ENCODE measurements at regions not wholly inside any gene's neighbourhood (a gene's known extent, or its start where the extent isn't known, plus 50 kb on each side); places are given as distances from the start of the nearest gene placed in this dataset.
A peak's percentile ranks its signal among the peaks of the same experiment; 100 is the strongest.

GRCh38 chr9:115230924-115231515 lies 113.1 kb upstream of the TNC start:
- Histone ChIP-seq H2AK5ac (ENCODE audit: low read length) (no peak overlapping the region), H3K4ac (ENCODE audit: low read depth, low read length) (peak overlapping the region; percentile 79), H3K4me1 (ENCODE audit: control insufficient read depth, low read depth, low read length) (no peaks in the 10 kb centered on the region), H3K36me3 (ENCODE audit: control insufficient read depth, insufficient read depth, low read length) (no peaks in the 10 kb centered on the region), H4K8ac (ENCODE audit: low read depth, low read length) (no peak overlapping the region), H4K5ac (ENCODE audit: low read length) (no peak overlapping the region), H3K79me1 (ENCODE audit: low read length) (no peaks in the 10 kb centered on the region), H3K27me3 (ENCODE audit: insufficient read depth, low read length, poor library complexity) (no peaks in the 10 kb centered on the region), H3K56ac (ENCODE audit: low read length) (peak overlapping the region; percentile 44), H3K23ac (ENCODE audit: low read length) (no peak overlapping the region), H3K18ac (ENCODE audit: low read length) (peak overlapping the region; percentile 51), H2BK5ac (ENCODE audit: low read length) (no peak overlapping the region), H2BK120ac (ENCODE audit: low read depth, low read length) (no peak overlapping the region), H3K4me3 (ENCODE audit: low read length) (no peak overlapping the region), H3K4me2 (ENCODE audit: low read length) (no peak overlapping the region), H2BK15ac (replicated peaks; ENCODE audit: low read depth) (no peak overlapping the region), H3K27ac (ENCODE audit: low read depth, low read length) (no peak overlapping the region), H3K79me2 (ENCODE audit: control insufficient read depth, insufficient read depth, low read length) (no peaks in the 10 kb centered on the region), H3K9ac (ENCODE audit: low read length) (no peak overlapping the region)
- WGBS (ENCODE audit: extremely low coverage, insufficient coverage, low lambda C conversion rate): no CpG with 5 or more reads among the region's 3 CpGs
- no peak for DNase-seq

- Histone ChIP-seq H3K27me3 (ENCODE audit: insufficient read depth, low read length, poor library complexity) (no peaks in the 10 kb centered on the region), H3K4me3 (ENCODE audit: low read length) (no peak overlapping the region), H3K18ac (ENCODE audit: low read length) (no peak overlapping the region), H4K5ac (ENCODE audit: low read length) (no peak overlapping the region), H2BK15ac (replicated peaks; ENCODE audit: low read depth) (no peak overlapping the region), H3K36me3 (ENCODE audit: control insufficient read depth, insufficient read depth, low read length) (no peaks in the 10 kb centered on the region), H3K4me1 (ENCODE audit: control insufficient read depth, low read depth, low read length) (no peaks in the 10 kb centered on the region), H2AK5ac (ENCODE audit: low read length) (no peak overlapping the region), H3K79me1 (ENCODE audit: low read length) (no peaks in the 10 kb centered on the region), H3K23ac (ENCODE audit: low read length) (no peak overlapping the region), H2BK5ac (ENCODE audit: low read length) (no peak overlapping the region), H3K27ac (ENCODE audit: low read depth, low read length) (no peak overlapping the region), H3K56ac (ENCODE audit: low read length) (no peak overlapping the region), H3K4ac (ENCODE audit: low read depth, low read length) (no peak overlapping the region), H3K4me2 (ENCODE audit: low read length) (no peak overlapping the region), H2BK120ac (ENCODE audit: low read depth, low read length) (no peak overlapping the region), H3K79me2 (ENCODE audit: control insufficient read depth, insufficient read depth, low read length) (no peaks in the 10 kb centered on the region), H3K9ac (ENCODE audit: low read length) (no peak overlapping the region), H4K8ac (ENCODE audit: low read depth, low read length) (no peak overlapping the region)
- DNase-seq: no peak
These were observed 114.3 kb upstream of the TNC start for GRCh38 chr9:115232181-115232774.

- no peaks in the 10 kb centered on the region for H3K79me1 ChIP-seq (ENCODE audit: low read length)
- no peaks in the 10 kb centered on the region for H3K27me3 ChIP-seq (ENCODE audit: insufficient read depth, low read length, poor library complexity)
- WGBS (ENCODE audit: extremely low coverage, insufficient coverage, low lambda C conversion rate): no CpG with 5 or more reads among the region's 2 CpGs
- H2AK5ac ChIP-seq (ENCODE audit: low read length): no peak overlapping the region
- H3K4me1 ChIP-seq (ENCODE audit: control insufficient read depth, low read depth, low read length): no peaks in the 10 kb centered on the region
- H3K4me3 ChIP-seq (ENCODE audit: low read length): no peak overlapping the region
- no peak overlapping the region for H4K8ac ChIP-seq (ENCODE audit: low read depth, low read length)
- DNase-seq: no peak
- H2BK120ac ChIP-seq (ENCODE audit: low read depth, low read length): no peak overlapping the region
- no peaks in the 10 kb centered on the region for H3K36me3 ChIP-seq (ENCODE audit: control insufficient read depth, insufficient read depth, low read length)
- H3K79me2 ChIP-seq (ENCODE audit: control insufficient read depth, insufficient read depth, low read length): no peaks in the 10 kb centered on the region
- peak overlapping the region; percentile 71 for H3K18ac ChIP-seq (ENCODE audit: low read length)
- H4K5ac ChIP-seq (ENCODE audit: low read length): no peak overlapping the region
- H3K56ac ChIP-seq (ENCODE audit: low read length): no peak overlapping the region
- no peak overlapping the region for H3K27ac ChIP-seq (ENCODE audit: low read depth, low read length)
- H3K9ac ChIP-seq (ENCODE audit: low read length): no peak overlapping the region
- H2BK15ac ChIP-seq (replicated peaks; ENCODE audit: low read depth): no peak overlapping the region
- no peak overlapping the region for H3K4ac ChIP-seq (ENCODE audit: low read depth, low read length)
- no peak overlapping the region for H2BK5ac ChIP-seq (ENCODE audit: low read length)
- H3K4me2 ChIP-seq (ENCODE audit: low read length): no peak overlapping the region
- H3K23ac ChIP-seq (ENCODE audit: low read length): no peak overlapping the region
These were observed 116.1 kb upstream of the TNC start for GRCh38 chr9:115234094-115234493.

GRCh38 chr9:115235221-115235620 lies 117.3 kb upstream of the TNC start:
- Histone ChIP-seq H3K4ac (ENCODE audit: low read depth, low read length) (no peak overlapping the region), H3K27me3 (ENCODE audit: insufficient read depth, low read length, poor library complexity) (no peaks in the 10 kb centered on the region), H3K4me3 (ENCODE audit: low read length) (no peak overlapping the region), H3K9ac (ENCODE audit: low read length) (no peak overlapping the region), H2BK5ac (ENCODE audit: low read length) (no peak overlapping the region), H3K79me2 (ENCODE audit: control insufficient read depth, insufficient read depth, low read length) (no peaks in the 10 kb centered on the region), H3K18ac (ENCODE audit: low read length) (no peak overlapping the region), H4K5ac (ENCODE audit: low read length) (no peak overlapping the region), H2BK15ac (replicated peaks; ENCODE audit: low read depth) (no peak overlapping the region), H3K56ac (ENCODE audit: low read length) (peak overlapping the region; percentile 27), H3K4me2 (ENCODE audit: low read length) (no peak overlapping the region), H3K36me3 (ENCODE audit: control insufficient read depth, insufficient read depth, low read length) (no peaks in the 10 kb centered on the region), H2BK120ac (ENCODE audit: low read depth, low read length) (no peak overlapping the region), H3K23ac (ENCODE audit: low read length) (no peak overlapping the region), H3K79me1 (ENCODE audit: low read length) (no peaks in the 10 kb centered on the region), H3K4me1 (ENCODE audit: control insufficient read depth, low read depth, low read length) (peaks cover 2% of the 10 kb centered on the region), H3K27ac (ENCODE audit: low read depth, low read length) (no peak overlapping the region), H4K8ac (ENCODE audit: low read depth, low read length) (no peak overlapping the region), H2AK5ac (ENCODE audit: low read length) (no peak overlapping the region)
- DNase-seq: no peak
- no CpG with 5 or more reads among the region's 1 CpG for WGBS (ENCODE audit: extremely low coverage, insufficient coverage, low lambda C conversion rate)

GRCh38 chr9:115237385-115237998 lies 119.5 kb upstream of the TNC start:
- DNase-seq: no peak
- Histone ChIP-seq H3K79me2 (ENCODE audit: control insufficient read depth, insufficient read depth, low read length) (no peaks in the 10 kb centered on the region), H3K23ac (ENCODE audit: low read length) (no peak overlapping the region), H2BK120ac (ENCODE audit: low read depth, low read length) (no peak overlapping the region), H4K8ac (ENCODE audit: low read depth, low read length) (no peak overlapping the region), H3K9ac (ENCODE audit: low read length) (no peak overlapping the region), H2BK5ac (ENCODE audit: low read length) (peak overlapping the region; percentile 54), H2AK5ac (ENCODE audit: low read length) (no peak overlapping the region), H3K4me1 (ENCODE audit: control insufficient read depth, low read depth, low read length) (peaks cover 2% of the 10 kb centered on the region), H3K79me1 (ENCODE audit: low read length) (no peaks in the 10 kb centered on the region), H3K4me3 (ENCODE audit: low read length) (no peak overlapping the region), H3K27ac (ENCODE audit: low read depth, low read length) (no peak overlapping the region), H3K36me3 (ENCODE audit: control insufficient read depth, insufficient read depth, low read length) (no peaks in the 10 kb centered on the region), H3K4me2 (ENCODE audit: low read length) (no peak overlapping the region), H3K27me3 (ENCODE audit: insufficient read depth, low read length, poor library complexity) (no peaks in the 10 kb centered on the region), H3K56ac (ENCODE audit: low read length) (no peak overlapping the region), H3K4ac (ENCODE audit: low read depth, low read length) (no peak overlapping the region), H4K5ac (ENCODE audit: low read length) (no peak overlapping the region), H2BK15ac (replicated peaks; ENCODE audit: low read depth) (no peak overlapping the region), H3K18ac (ENCODE audit: low read length) (no peak overlapping the region)
- no CpG with 5 or more reads among the region's 7 CpGs for WGBS (ENCODE audit: extremely low coverage, insufficient coverage, low lambda C conversion rate)

- H4K8ac ChIP-seq (ENCODE audit: low read depth, low read length): no peak overlapping the region
- no peak overlapping the region for H2BK15ac ChIP-seq (replicated peaks; ENCODE audit: low read depth)
- no peak overlapping the region for H3K27ac ChIP-seq (ENCODE audit: low read depth, low read length)
- no peak overlapping the region for H3K23ac ChIP-seq (ENCODE audit: low read length)
- no CpG with 5 or more reads among the region's 1 CpG for WGBS (ENCODE audit: extremely low coverage, insufficient coverage, low lambda C conversion rate)
- no peaks in the 10 kb centered on the region for H3K27me3 ChIP-seq (ENCODE audit: insufficient read depth, low read length, poor library complexity)
- H3K36me3 ChIP-seq (ENCODE audit: control insufficient read depth, insufficient read depth, low read length): no peaks in the 10 kb centered on the region
- no peak overlapping the region for H3K4ac ChIP-seq (ENCODE audit: low read depth, low read length)
- no peak overlapping the region for H3K18ac ChIP-seq (ENCODE audit: low read length)
- H3K56ac ChIP-seq (ENCODE audit: low read length): no peak overlapping the region
- H2BK120ac ChIP-seq (ENCODE audit: low read depth, low read length): no peak overlapping the region
- no peak for DNase-seq
- H3K79me1 ChIP-seq (ENCODE audit: low read length): no peaks in the 10 kb centered on the region
- no peak overlapping the region for H3K4me2 ChIP-seq (ENCODE audit: low read length)
- H2AK5ac ChIP-seq (ENCODE audit: low read length): no peak overlapping the region
- no peak overlapping the region for H3K9ac ChIP-seq (ENCODE audit: low read length)
- no peak overlapping the region for H3K4me3 ChIP-seq (ENCODE audit: low read length)
- no peak overlapping the region for H4K5ac ChIP-seq (ENCODE audit: low read length)
- H3K4me1 ChIP-seq (ENCODE audit: control insufficient read depth, low read depth, low read length): peaks cover 2% of the 10 kb centered on the region
- H2BK5ac ChIP-seq (ENCODE audit: low read length): no peak overlapping the region
- H3K79me2 ChIP-seq (ENCODE audit: control insufficient read depth, insufficient read depth, low read length): no peaks in the 10 kb centered on the region
These were observed 122.7 kb upstream of the TNC start for GRCh38 chr9:115240676-115241075.
